ENCODE measurements at regions not wholly inside any gene's neighbourhood (a gene's known extent, or its start where the extent isn't known, plus 50 kb on each side); places are given as distances from the start of the nearest gene placed in this dataset.

- no peak for TF ChIP-seq CTCF (IDR thresholded peaks at IDR 0.05)
- no peak for TF ChIP-seq POLR2A (IDR thresholded peaks at IDR 0.05)
Observed at GRCh38 chr1:163773396-163773795, 451.6 kb downstream of the NUF2 start.
